SK-N-SH (cell line): ENCODE measurements at regions not wholly inside any gene's neighbourhood (a gene's known extent, or its start where the extent isn't known, plus 50 kb on each side); places are given as distances from the start of the nearest gene placed in this dataset.
A peak's percentile ranks its signal among the peaks of the same experiment; 100 is the strongest.

Experiments used
- CTCF ChIA-PET: fragments of 300-600, 350-600 bp; formaldehyde crosslinking; extraction: SDS; loops from one replicate; lab custom pipeline; 2021; lab: Yijun Ruan, JAX
- POLR2A ChIA-PET: fragments of 350-600 bp; sonication (Branson Sonifier 250); formaldehyde crosslinking; extraction: SDS; loops from one replicate; lab custom pipeline; 2020; ENCODE audit warnings: antibody characterized with exemption, inconsistent platforms; lab: Yijun Ruan, JAX
- DNase-seq: peaks from one replicate; pipeline ENCODE4 v3.0.0; 2012
- H2AFZ ChIP-seq: fragments of 200-600 bp; sonication (generic); 2 replicates; pipeline ENCODE4 v1.8.1; 2016; ENCODE audit warnings: antibody characterized with exemption, mild to moderate bottlenecking, low read depth
- H3F3A ChIP-seq: fragments of 200-600 bp; sonication (generic); replicated peaks from 2 replicates; pipeline ENCODE3; 2016; ENCODE audit warnings: antibody characterized with exemption, mild to moderate bottlenecking; ENCODE audit not compliant: insufficient read depth
- H3K27ac ChIP-seq, 2 experiments: fragments of 200-500 bp in 1 of 2; fragments of 200-600 bp in 1 of 2; sonication (Bioruptor generic) in 1 of 2; sonication (generic), shearing (Covaris generic) in 1 of 2; 2 replicates each; pipeline versions ENCODE4 v1.5.1 to v1.6.1; 2014 to 2016; ENCODE audit warnings: low read depth in 2 of 2, inconsistent platforms in 1 of 2, low read length in 1 of 2, mild to moderate bottlenecking in 1 of 2, mixed read lengths in 1 of 2
- H3K27me3 ChIP-seq: fragments of 200-600 bp; sonication (generic), shearing (Covaris generic); 2 replicates; pipeline ENCODE4 v1.6.1; 2016; ENCODE audit warnings: mixed run types; ENCODE audit not compliant: insufficient read depth
- H3K36me3 ChIP-seq, 2 experiments: fragments of 200-500 bp in 1 of 2; fragments of 200-600 bp in 1 of 2; sonication (Bioruptor generic) in 1 of 2; sonication (generic) in 1 of 2; replicated peaks in 1 of 2; 2 replicates each; pipeline versions ENCODE3 to v1.5.1; 2014 to 2016; ENCODE audit warnings: low read length in 1 of 2, mild to moderate bottlenecking in 1 of 2; ENCODE audit not compliant: insufficient read depth in 2 of 2, control insufficient read depth in 1 of 2
- H3K4me1 ChIP-seq, 2 experiments: fragments of 200-500 bp in 1 of 2; fragments of 200-600 bp in 1 of 2; sonication (Bioruptor generic) in 1 of 2; sonication (generic), shearing (Covaris generic) in 1 of 2; 2 replicates each; pipeline versions ENCODE4 v1.5.1 to v1.6.1; 2014 to 2016; ENCODE audit warnings: low read depth in 1 of 2, low read length in 1 of 2, mixed run types in 1 of 2; ENCODE audit not compliant: insufficient read depth in 2 of 2, control insufficient read depth in 1 of 2
- H3K4me2 ChIP-seq: fragments of 200-600 bp; sonication (generic), shearing (Covaris generic); 2 replicates; pipeline ENCODE4 v1.6.1; 2017; ENCODE audit warnings: mixed run types
- H3K4me3 ChIP-seq, 2 experiments: fragments of 200-500 bp in 1 of 2; fragments of 200-600 bp in 1 of 2; sonication (Bioruptor generic) in 1 of 2; sonication (generic), shearing (Covaris generic) in 1 of 2; 2 replicates each; pipeline versions ENCODE4 v1.5.1 to v1.8.1; 2014 to 2016; ENCODE audit warnings: low read depth in 2 of 2, inconsistent platforms in 1 of 2, low read length in 1 of 2, mild to moderate bottlenecking in 1 of 2, mixed read lengths in 1 of 2, moderate library complexity in 1 of 2
- H3K79me2 ChIP-seq: fragments of 200-600 bp; sonication (generic); 2 replicates; pipeline ENCODE4 v1.8.1; 2017; ENCODE audit warnings: mild to moderate bottlenecking; ENCODE audit not compliant: insufficient read depth
- H3K9ac ChIP-seq: fragments of 200-600 bp; sonication (generic); 2 replicates; pipeline ENCODE4 v1.6.1; 2017; ENCODE audit warnings: mixed run types
- H3K9me2 ChIP-seq: fragments of 200-600 bp; sonication (generic); 2 replicates; pipeline ENCODE4 v1.6.1; 2017; ENCODE audit warnings: mixed run types
- H3K9me3 ChIP-seq: fragments of 200-600 bp; sonication (generic); 2 replicates; pipeline ENCODE4 v1.6.1; 2017; ENCODE audit warnings: mixed run types, mild to moderate bottlenecking, moderate library complexity
- H4K20me1 ChIP-seq: fragments of 200-600 bp; sonication (generic); 2 replicates; pipeline ENCODE4 v1.6.1; 2017; ENCODE audit warnings: mild to moderate bottlenecking, mixed run types; ENCODE audit not compliant: insufficient read depth
- CHD2 ChIP-seq: fragments of 150-350 bp; IDR thresholded peaks from 2 replicates; pipeline ENCODE4 v1.6.1; 2018; ENCODE audit warnings: low read length; ENCODE audit not compliant: partially characterized antibody
- CTCF ChIP-seq: fragments of 200-600 bp; sonication (generic); IDR thresholded peaks from 2 replicates; pipeline ENCODE4 v1.6.1; 2017; ENCODE audit warnings: antibody characterized with exemption, mild to moderate bottlenecking, moderate library complexity
- ELF1 ChIP-seq: IDR thresholded peaks from 2 replicates; pipeline ENCODE4 v1.4.0; 2012
- EP300 ChIP-seq, 2 experiments: IDR thresholded peaks; 2 replicates each; pipeline versions ENCODE4 v1.4.0 to v1.6.1; 2012; ENCODE audit warnings: borderline replicate concordance in 1 of 2, low read depth in 1 of 2, low read length in 1 of 2
- FOSL2 ChIP-seq: IDR thresholded peaks from 2 replicates; pipeline ENCODE4 v1.4.0; 2012; ENCODE audit warnings: low read depth, mild to moderate bottlenecking, moderate library complexity, borderline replicate concordance
- IRF3 ChIP-seq: fragments of 150-350 bp; IDR thresholded peaks from 2 replicates; pipeline ENCODE4 v1.6.1; 2016; ENCODE audit warnings: mild to moderate bottlenecking, low read depth, low read length
- RAD21 ChIP-seq: IDR thresholded peaks from 2 replicates; pipeline ENCODE4 v1.6.1; 2012; ENCODE audit warnings: mild to moderate bottlenecking, low read length
- RCOR1 ChIP-seq: fragments of 150-350 bp; IDR thresholded peaks from 2 replicates; pipeline ENCODE4 v1.6.1; 2017; ENCODE audit warnings: antibody characterized with exemption, low read length
- RFX5 ChIP-seq: IDR thresholded peaks from 2 replicates; pipeline ENCODE4 v1.6.1; 2012; ENCODE audit warnings: mild to moderate bottlenecking, improper control_type of control experiment, low read length
- SIN3A ChIP-seq: IDR thresholded peaks from 2 replicates; pipeline ENCODE4 v1.6.1; 2012; ENCODE audit warnings: low read depth, mild to moderate bottlenecking, low read length, moderate library complexity, borderline replicate concordance
- YY1 ChIP-seq: IDR thresholded peaks from 2 replicates; pipeline ENCODE4 v1.4.0; 2012; ENCODE audit warnings: low read depth, mild to moderate bottlenecking
- WGBS: methylation state at CpG from one replicate; pipeline ENCODE4 v1.1.6; 2017; ENCODE audit warnings: low lambda C conversion rate; 5-methylcytosine and 5-hydroxymethylcytosine counted together
- TF ChIP-seq, protein P1 (sequence below): IDR thresholded peaks from 2 replicates; pipeline ENCODE4 v1.4.0; 2012; ENCODE audit warnings: low read depth, borderline replicate concordance

GRCh38 chr9:134215699-134216448 is 51.5 kb upstream of the RNU6ATAC start:
- no peak overlapping the region for H2AFZ ChIP-seq
- no peaks in the 10 kb centered on the region for H3F3A ChIP-seq
- 81% methylated on average over 16 of the region's 32 CpGs for WGBS
- no peaks in the 10 kb centered on the region for H4K20me1 ChIP-seq
- no peaks in the 10 kb centered on the region for H3K27me3 ChIP-seq
- no peaks in the 10 kb centered on the region for H3K9me3 ChIP-seq
- no peaks in the 10 kb centered on the region for H3K9me2 ChIP-seq
- H3K4me1 ChIP-seq: peaks cover 0 to 25% of the 10 kb centered on the region in 2 experiments; a peak in 1 of 4 replicates
- no peak overlapping the region for H3K27ac ChIP-seq
- peak; percentile 29 for DNase-seq
- no peaks in the 10 kb centered on the region for H3K36me3 ChIP-seq
- ChIA-PET CTCF (interaction anchor here (1.0 kb wide), 1 partner anchor 41 kb away, joined by 3 read pairs; no protein-coding TSS in a partner anchor), POLR2A (interaction anchor here (0.6 kb wide), 1 partner anchor 57 kb away, joined by 3 read pairs; no protein-coding TSS in a partner anchor)
- H3K4me3 ChIP-seq: no peak overlapping the region
- H3K79me2 ChIP-seq: no peaks in the 10 kb centered on the region
- no peak overlapping the region for H3K4me2 ChIP-seq
- TF ChIP-seq YY1: no peak
- no peak for TF ChIP-seq IRF3
- TF ChIP-seq FOSL2: no peak
- TF ChIP-seq ELF1: no peak
- TF ChIP-seq RAD21: no peak
- TF ChIP-seq RCOR1: no peak
- no peak for TF ChIP-seq SIN3A
- TF ChIP-seq, protein P1, sequence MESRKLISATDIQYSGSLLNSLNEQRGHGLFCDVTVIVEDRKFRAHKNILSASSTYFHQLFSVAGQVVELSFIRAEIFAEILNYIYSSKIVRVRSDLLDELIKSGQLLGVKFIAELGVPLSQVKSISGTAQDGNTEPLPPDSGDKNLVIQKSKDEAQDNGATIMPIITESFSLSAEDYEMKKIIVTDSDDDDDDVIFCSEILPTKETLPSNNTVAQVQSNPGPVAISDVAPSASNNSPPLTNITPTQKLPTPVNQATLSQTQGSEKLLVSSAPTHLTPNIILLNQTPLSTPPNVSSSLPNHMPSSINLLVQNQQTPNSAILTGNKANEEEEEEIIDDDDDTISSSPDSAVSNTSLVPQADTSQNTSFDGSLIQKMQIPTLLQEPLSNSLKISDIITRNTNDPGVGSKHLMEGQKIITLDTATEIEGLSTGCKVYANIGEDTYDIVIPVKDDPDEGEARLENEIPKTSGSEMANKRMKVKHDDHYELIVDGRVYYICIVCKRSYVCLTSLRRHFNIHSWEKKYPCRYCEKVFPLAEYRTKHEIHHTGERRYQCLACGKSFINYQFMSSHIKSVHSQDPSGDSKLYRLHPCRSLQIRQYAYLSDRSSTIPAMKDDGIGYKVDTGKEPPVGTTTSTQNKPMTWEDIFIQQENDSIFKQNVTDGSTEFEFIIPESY: no peak
- TF ChIP-seq RFX5: no peak
- no peak for TF ChIP-seq CTCF
- no peak for TF ChIP-seq CHD2
- TF ChIP-seq EP300 (IDR thresholded peaks at IDR 0.05; ENCODE audit: borderline replicate concordance in 1 of 2, low read depth in 1 of 2, low read length in 1 of 2): no peak
- no peak overlapping the region for H3K9ac ChIP-seq
